Head of caudate nucleus (tissue), 42 donors: ENCODE measurements at regions not wholly inside any gene's neighbourhood (a gene's known extent, or its start where the extent isn't known, plus 50 kb on each side); places are given as distances from the start of the nearest gene placed in this dataset.

Experiments
- DNase-seq, 42 donors: peaks; one replicate each; pipeline versions ENCODE4 v3.0.0 to v3.0.0-alpha.2; 2020 to 2021; ENCODE audit warnings: mixed read lengths in 7 of 42
- intact Hi-C: fragments of 100-400 bp; cut with DNase I; formaldehyde crosslinking; loops from one replicate; pipeline ENCODE4 v1.15.0; 2022

- no peak for DNase-seq
- intact Hi-C loops: no loop called here
Observed at GRCh38 chr5:169460123-169460522, 123.5 kb upstream of the SPDL1 start.

GRCh38 chr5:169458221-169458620 is 125.4 kb upstream of the SPDL1 start:
- no peak for DNase-seq
- intact Hi-C loops: no loop called here

GRCh38 chr5:169450464-169450863 is 133.1 kb upstream of the SPDL1 start:
- DNase-seq: no peak
- intact Hi-C loops: no loop called here

- intact Hi-C loops: no loop called here
- no peak for DNase-seq
Observed at GRCh38 chr5:169448826-169449225, 134.7 kb upstream of the SPDL1 start.

DNA sequence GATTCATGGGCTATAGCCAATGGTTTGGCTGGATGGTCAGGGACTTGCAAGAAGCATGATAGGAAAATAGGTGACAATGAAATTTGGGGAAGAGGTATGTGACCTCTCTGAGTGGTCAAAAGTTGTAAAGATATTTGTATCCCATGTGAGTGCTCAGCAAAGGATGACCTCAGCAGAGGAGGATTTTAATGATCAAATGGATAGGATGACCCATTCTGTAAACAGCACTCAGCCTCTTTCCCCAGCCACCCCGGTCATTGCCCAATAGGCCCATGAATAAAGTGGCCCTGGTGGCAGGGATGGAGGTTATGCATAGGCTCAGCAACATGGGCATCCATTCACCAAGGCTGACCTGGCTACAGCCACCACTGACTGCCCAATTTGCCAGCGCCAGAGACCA is 138.4 kb upstream of the SPDL1 start:
- DNase-seq: no peak
- intact Hi-C loops: no loop called here

GRCh38 chr5:169442913-169443784 is 140.4 kb upstream of the SPDL1 start:
- intact Hi-C loops: no loop called here
- no peak for DNase-seq

DNA sequence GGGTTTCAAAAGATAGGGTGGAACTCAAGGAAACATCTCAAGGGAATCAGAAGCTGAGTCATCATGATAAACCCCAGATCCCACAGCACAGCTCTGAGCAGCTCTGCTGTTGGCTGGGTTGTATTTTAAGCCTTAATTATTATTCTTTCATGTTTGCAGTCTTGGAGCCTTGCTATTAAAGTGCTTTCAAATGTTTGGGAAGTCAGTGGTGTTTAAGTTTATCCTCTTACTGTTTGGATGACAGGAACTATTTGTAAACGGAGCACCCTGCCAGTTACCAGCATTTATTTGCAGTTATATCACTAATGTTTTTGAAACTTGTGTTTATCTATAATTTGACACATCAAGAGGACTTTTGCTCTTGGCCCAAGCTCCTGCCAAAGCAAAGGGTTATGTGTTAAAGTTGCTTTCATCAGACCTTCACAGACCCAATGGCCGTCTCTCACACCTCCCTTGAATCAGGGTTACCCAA is 141.1 kb upstream of the SPDL1 start:
- intact Hi-C loops: no loop called here
- no peak for DNase-seq

DNA sequence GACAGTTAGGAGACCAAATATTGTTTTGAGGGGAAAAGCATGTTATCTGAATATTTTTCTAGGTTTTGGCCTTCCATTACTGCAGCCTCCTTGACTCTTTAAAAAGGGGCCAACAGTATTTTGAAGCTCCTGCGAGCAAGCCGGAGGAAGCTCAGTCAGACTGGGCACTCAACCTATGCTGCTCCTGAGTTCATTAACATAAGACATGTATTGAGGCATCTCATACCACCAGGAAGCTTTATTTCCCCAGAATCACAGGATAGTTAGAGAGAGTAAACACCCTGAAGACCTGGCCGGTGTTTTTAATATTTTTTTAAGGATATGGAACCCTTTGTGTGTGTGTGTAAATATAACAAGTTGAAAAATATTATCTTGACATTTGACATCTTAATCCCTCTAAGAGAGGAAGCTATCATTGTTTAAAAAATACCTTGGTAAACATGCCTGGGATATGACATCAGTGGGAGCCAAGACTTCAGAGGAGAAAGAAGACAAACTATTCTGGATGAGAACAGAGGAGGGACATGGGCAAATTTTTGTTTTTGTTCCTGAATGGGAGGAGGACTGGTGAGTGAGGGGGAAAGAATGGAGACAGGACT is 139.3 kb upstream of the SLIT3 start:
- intact Hi-C loops: no loop called here
- no peak for DNase-seq

- no peak for DNase-seq
- intact Hi-C loops: no loop called here
Observed at GRCh38 chr5:169439362-169439761, 138.4 kb upstream of the SLIT3 start.

- no peak for DNase-seq
- intact Hi-C loops: no loop called here
Observed at GRCh38 chr5:169435506-169436229, 134.7 kb upstream of the SLIT3 start.

DNA sequence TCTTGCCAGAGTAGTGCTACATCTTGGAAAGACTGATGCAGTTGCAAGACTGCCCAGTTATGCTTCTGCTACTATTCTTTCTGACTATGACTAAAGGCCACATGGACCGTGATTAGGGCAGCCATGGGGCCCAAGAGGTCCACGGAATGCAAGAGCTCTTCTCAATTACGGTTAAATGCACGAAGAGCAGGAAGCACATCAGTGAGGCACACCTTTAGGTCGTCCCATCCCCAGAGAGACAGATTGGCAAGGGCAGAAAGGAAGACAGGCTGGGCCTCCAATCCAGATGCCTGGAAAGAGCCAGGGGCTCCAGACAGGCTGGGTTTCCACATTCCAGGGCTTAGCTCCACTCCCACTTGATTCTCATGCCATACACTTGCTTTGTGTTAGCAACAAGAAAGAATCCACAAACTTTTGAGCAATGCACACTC is 132.3 kb upstream of the SLIT3 start:
- no peak for DNase-seq
- intact Hi-C loops: no loop called here

DNA sequence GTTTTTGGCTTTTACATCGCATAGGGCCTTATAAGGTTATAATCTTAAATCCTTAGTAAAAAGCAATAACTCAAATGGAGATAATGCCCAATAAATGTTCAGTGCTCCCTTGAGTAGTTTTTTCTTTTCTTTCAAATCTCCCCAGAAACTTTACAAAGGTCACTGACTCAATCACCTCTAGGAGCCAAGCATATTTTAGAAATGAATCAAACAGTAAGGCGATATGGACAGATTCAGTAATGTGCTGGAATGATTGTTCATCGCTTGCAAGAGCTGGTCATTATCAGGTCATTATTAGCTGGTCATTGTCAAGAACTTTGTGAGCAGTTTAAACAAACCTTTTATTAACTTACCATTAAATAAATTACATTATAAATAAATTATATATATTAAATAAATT is 130.4 kb upstream of the SLIT3 start:
- intact Hi-C loops: no loop called here
- no peak for DNase-seq

- intact Hi-C loops: no loop called here
- DNase-seq: no peak
Observed at GRCh38 chr5:169430671-169431070, 129.7 kb upstream of the SLIT3 start.

GRCh38 chr5:169429044-169429443 is 128.1 kb upstream of the SLIT3 start:
- no peak for DNase-seq
- intact Hi-C loops: no loop called here

DNA sequence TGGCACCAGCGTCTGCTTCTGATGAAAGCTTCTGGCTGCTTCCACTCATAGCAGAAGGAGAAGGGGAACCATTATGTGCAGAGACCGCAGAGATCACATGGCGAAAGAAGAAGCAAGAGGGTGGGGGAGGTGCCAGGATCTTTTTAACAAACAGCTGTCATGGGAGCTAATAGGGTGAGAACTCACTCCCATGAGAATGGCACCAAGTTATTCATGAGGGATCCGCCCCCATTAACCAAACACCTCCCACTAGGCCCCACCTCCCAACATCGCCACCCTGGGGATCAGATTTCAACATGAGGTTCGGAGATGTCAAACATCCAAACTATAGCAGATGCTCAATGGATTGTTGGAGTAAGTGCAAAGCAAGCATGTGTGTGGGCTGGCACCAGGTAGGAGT is 125.8 kb upstream of the SLIT3 start:
- intact Hi-C loops: no loop called here

DNA sequence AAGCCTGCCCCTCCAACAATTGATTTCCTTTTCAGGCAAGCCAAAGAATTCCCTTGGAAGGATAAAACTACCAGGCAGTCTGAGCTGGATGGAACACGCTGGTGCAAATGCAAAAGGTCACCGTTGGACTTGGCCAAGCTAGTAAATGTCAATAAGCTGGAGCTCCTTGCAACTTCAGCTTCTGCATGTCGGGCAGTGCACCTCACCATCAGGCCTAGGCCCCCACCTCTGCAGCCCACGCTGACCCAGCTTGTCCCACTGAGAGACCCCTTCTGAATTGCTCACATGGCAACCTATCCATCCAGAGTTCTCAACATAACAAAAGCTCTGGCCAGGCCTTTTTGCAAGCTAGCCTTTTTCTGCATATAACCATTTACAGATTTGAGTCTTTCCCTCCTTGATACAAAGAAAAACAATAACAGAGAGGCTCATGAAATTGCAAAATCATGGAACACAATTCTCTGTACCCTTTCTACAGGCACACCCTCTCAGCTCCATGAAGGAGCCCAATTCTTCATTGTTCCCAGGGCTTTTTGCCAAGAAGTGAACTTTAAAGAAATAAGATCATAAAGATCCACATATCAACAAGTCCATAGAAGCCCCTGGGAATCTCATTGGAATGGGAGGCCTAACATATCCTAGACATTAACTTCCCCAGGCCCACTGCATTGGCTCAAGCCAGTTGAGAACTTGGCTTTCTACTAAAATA is 123.9 kb upstream of the SLIT3 start:
- no peak for DNase-seq
- intact Hi-C loops: no loop called here

More for the DNA sequence above, 125.8 kb upstream of the SLIT3 start:
- peak in 1 of 42 donors; percentile 45 for DNase-seq

GRCh38 chr5:169424279-169424655 is 123.3 kb upstream of the SLIT3 start:
- no peak for DNase-seq
- intact Hi-C loops: no loop called here

- intact Hi-C loops: no loop called here
- DNase-seq: no peak
Observed at GRCh38 chr5:169423580-169424278, 122.8 kb upstream of the SLIT3 start.

DNA sequence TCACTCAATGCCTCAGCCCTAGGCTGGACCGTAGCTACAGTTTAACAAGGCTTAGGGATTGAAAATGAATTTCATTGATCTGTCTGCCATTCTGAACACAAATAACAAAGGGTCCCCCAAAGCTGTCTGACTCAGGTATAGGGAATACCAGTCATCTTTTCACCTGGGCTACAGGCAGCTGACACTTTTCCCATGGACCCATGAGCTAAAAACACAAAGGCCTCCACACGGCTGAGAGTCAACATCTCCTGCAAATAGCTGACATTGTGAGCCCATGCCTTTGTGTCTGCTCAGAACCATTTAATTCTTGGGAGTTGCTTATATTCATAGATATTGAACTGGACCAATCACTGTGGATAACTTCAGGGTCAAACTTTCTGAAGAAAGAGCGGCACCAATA is 121.1 kb upstream of the SLIT3 start:
- DNase-seq: no peak
- intact Hi-C loops: no loop called here
